SU-DHL-6 (cell line): ENCODE measurements at regions not wholly inside any gene's neighbourhood (a gene's known extent, or its start where the extent isn't known, plus 50 kb on each side); places are given as distances from the start of the nearest gene placed in this dataset.

ENCODE experiments used
- H2AFZ ChIP-seq: fragments of 200-600 bp; sonication (generic); 2 replicates; pipeline ENCODE4 v1.6.1; 2014; ENCODE audit warnings: low read depth, mild to moderate bottlenecking, moderate library complexity, mixed read lengths, antibody characterized with exemption, low read length; ENCODE audit not compliant: severe bottlenecking
- H3F3A ChIP-seq: fragments of 200-600 bp; shearing (Covaris generic); 2 replicates; pipeline ENCODE4 v1.6.0; 2016; ENCODE audit warnings: antibody characterized with exemption, mild to moderate bottlenecking; ENCODE audit not compliant: insufficient read depth
- H3K27ac ChIP-seq: fragments of 200-600 bp; sonication (generic); 2 replicates; pipeline ENCODE4 v1.5.1; 2016; ENCODE audit warnings: low read depth, mild to moderate bottlenecking, low read length, moderate library complexity, mixed read lengths
- H3K27me3 ChIP-seq: fragments of 200-600 bp; sonication (generic), shearing (Covaris generic); 2 replicates; pipeline ENCODE4 v1.6.0; 2014; ENCODE audit warnings: mild to moderate bottlenecking, low read length
- H3K36me3 ChIP-seq: fragments of 200-600 bp; sonication (generic); 2 replicates; pipeline ENCODE4 v1.6.1; 2014; ENCODE audit warnings: mild to moderate bottlenecking, low read length, mixed read lengths
- H3K4me2 ChIP-seq: fragments of 300-600, 200-600 bp; shearing (Covaris generic), sonication (generic); 2 replicates; pipeline ENCODE4 v1.6.0; 2014; ENCODE audit warnings: low read length, low read depth, mild to moderate bottlenecking; ENCODE audit not compliant: poor library complexity, severe bottlenecking
- H3K4me3 ChIP-seq: fragments of 200-600 bp; sonication (generic); 2 replicates; pipeline ENCODE4 v1.5.1; 2014; ENCODE audit warnings: antibody characterized with exemption, low read length, mild to moderate bottlenecking, mixed read lengths; ENCODE audit not compliant: insufficient read depth, poor library complexity, severe bottlenecking
- H3K79me2 ChIP-seq: fragments of 200-600 bp; sonication (generic); 2 replicates; pipeline ENCODE4 v1.6.1; 2014; ENCODE audit warnings: mild to moderate bottlenecking, low read length, moderate library complexity; ENCODE audit not compliant: insufficient read depth
- H3K9ac ChIP-seq: fragments of 200-600 bp; sonication (generic); 2 replicates; pipeline ENCODE4 v1.7.0; 2014; ENCODE audit warnings: mild to moderate bottlenecking, low read length
- H3K9me2 ChIP-seq: fragments of 200-600 bp; sonication (generic); replicated peaks from 2 replicates; pipeline ENCODE4 v1.6.1; 2014; ENCODE audit warnings: low read length; ENCODE audit not compliant: insufficient read depth
- H3K9me3 ChIP-seq: fragments of 200-600 bp; sonication (generic); 2 replicates; pipeline ENCODE4 v1.6.1; 2014; ENCODE audit warnings: low read length, mixed read lengths; ENCODE audit not compliant: insufficient read depth
- H4K20me1 ChIP-seq: fragments of 200-600 bp; sonication (generic); 2 replicates; pipeline ENCODE4 v1.6.1; 2014; ENCODE audit warnings: low read depth, mild to moderate bottlenecking, antibody characterized with exemption, low read length, moderate library complexity, mixed read lengths
- CTCF ChIP-seq: fragments of 200-600 bp; sonication (generic); IDR thresholded peaks from one replicate; pipeline ENCODE4 v1.5.1; 2017; ENCODE audit warnings: antibody characterized with exemption, mild to moderate bottlenecking, low read length, moderate library complexity; ENCODE audit not compliant: insufficient read depth, poor library complexity, severe bottlenecking
- EZH2phosphoT487 ChIP-seq: fragments of 200-600 bp; sonication (generic), shearing (Covaris generic); conservative IDR thresholded peaks from 2 replicates; pipeline ENCODE4 v1.6.1; 2018; ENCODE audit warnings: mild to moderate bottlenecking, antibody characterized with exemption, low read length, moderate library complexity, mixed read lengths

- no peak overlapping the region for H3K9ac ChIP-seq
- H3K79me2 ChIP-seq = no peaks in the 10 kb centered on the region
- no peak overlapping the region for H3K4me3 ChIP-seq
- H2AFZ ChIP-seq = no peak overlapping the region
- H3K9me3 ChIP-seq = no peaks in the 10 kb centered on the region
- H3F3A ChIP-seq = no peaks in the 10 kb centered on the region
- no peak for TF ChIP-seq CTCF
- no peak for TF ChIP-seq EZH2phosphoT487
- no peak overlapping the region for H3K4me2 ChIP-seq
- no peaks in the 10 kb centered on the region for H3K36me3 ChIP-seq
- H4K20me1 ChIP-seq = no peaks in the 10 kb centered on the region
- H3K27ac ChIP-seq = no peak overlapping the region
- H3K27me3 ChIP-seq = no peaks in the 10 kb centered on the region
- H3K9me2 ChIP-seq = no peaks in the 10 kb centered on the region
Observed at GRCh38 chr3:24614359-24614758, 119.7 kb upstream of the THRB start.

GRCh38 chr3:24615177-24615576 is 120.5 kb upstream of the THRB start:
- H3K27ac ChIP-seq = no peak overlapping the region
- no peak overlapping the region for H3K4me3 ChIP-seq
- H3K9me2 ChIP-seq = no peaks in the 10 kb centered on the region
- no peaks in the 10 kb centered on the region for H4K20me1 ChIP-seq
- H3K9me3 ChIP-seq = no peaks in the 10 kb centered on the region
- H2AFZ ChIP-seq = no peak overlapping the region
- H3K79me2 ChIP-seq = no peaks in the 10 kb centered on the region
- H3K36me3 ChIP-seq = no peaks in the 10 kb centered on the region
- H3K4me2 ChIP-seq = no peak overlapping the region
- H3F3A ChIP-seq = no peaks in the 10 kb centered on the region
- TF ChIP-seq EZH2phosphoT487 = no peak
- no peak for TF ChIP-seq CTCF
- H3K27me3 ChIP-seq = no peaks in the 10 kb centered on the region
- H3K9ac ChIP-seq = no peak overlapping the region

GRCh38 chr3:24616110-24616829 is 121.6 kb upstream of the THRB start:
- H3K27me3 ChIP-seq = no peaks in the 10 kb centered on the region
- no peak overlapping the region for H3K4me2 ChIP-seq
- H3K27ac ChIP-seq = no peak overlapping the region
- no peaks in the 10 kb centered on the region for H4K20me1 ChIP-seq
- no peaks in the 10 kb centered on the region for H3K36me3 ChIP-seq
- H3K9ac ChIP-seq = no peak overlapping the region
- no peaks in the 10 kb centered on the region for H3K9me2 ChIP-seq
- no peaks in the 10 kb centered on the region for H3F3A ChIP-seq
- no peaks in the 10 kb centered on the region for H3K79me2 ChIP-seq
- no peaks in the 10 kb centered on the region for H3K9me3 ChIP-seq
- TF ChIP-seq EZH2phosphoT487 (no peak), CTCF (no peak)
- H3K4me3 ChIP-seq = no peak overlapping the region
- no peak overlapping the region for H2AFZ ChIP-seq
